ENCODE measurements at regions not wholly inside any gene's neighbourhood (a gene's known extent, or its start where the extent isn't known, plus 50 kb on each side); places are given as distances from the start of the nearest gene placed in this dataset.
"Not testable (repeated sequence)": the region's sequence is repeated elsewhere in the genome, so short reads cannot be mapped to it uniquely, and the experiment has no call there.

DNA sequence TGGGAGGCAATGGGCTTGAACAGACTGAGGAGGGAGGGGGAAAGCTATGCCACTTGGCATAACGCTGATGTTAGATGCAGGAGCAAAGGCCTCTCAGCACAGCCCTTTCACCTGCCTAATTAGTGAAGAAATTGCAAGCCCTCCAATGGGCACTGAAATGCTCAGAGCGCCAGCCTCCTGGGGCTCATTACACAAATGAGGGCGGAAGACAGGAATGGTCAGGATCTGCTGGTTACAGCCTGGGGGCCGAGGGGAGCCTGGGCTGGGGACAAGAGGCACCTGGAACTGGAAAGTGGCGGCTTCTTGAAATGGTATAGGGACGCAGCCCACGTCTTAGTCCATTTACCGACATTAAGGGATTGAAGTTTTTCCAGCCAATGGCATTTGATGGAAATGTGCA lies 50.2 kb upstream of the PLET1 start:
- no peak for DNase-seq

DNA sequence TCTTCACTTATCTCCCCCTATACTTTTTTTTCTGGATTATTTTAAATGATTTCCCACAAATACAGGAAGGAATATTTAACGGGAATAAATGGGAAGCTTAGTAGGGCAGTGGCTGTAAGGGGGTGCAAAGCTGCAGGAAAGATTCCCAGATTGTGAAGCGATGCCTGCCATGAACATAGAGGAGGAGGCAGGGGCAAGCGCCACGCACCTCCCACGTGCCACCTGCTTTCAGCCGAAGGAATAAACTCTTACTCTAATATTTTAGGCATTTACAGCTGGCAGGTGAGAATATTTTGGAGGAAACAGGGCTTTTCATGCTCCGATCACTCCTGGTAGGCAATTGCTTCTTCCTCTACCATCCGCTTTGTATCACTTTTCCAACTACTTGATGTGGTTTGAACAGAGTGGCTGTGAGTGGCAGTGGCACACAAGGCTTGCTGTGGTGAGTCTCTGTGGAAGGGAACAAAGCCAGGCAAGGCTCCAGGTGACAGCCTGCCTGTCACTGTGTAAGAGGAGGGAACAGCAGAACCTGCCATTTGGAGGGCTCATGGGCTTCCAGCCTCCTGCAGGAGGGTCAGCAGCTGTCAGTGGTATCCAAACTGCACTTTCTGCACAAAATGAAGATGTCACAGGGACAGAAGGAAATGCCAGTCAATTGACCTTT lies 54.5 kb upstream of the PLET1 start:
- DNase-seq, result no peak

DNA sequence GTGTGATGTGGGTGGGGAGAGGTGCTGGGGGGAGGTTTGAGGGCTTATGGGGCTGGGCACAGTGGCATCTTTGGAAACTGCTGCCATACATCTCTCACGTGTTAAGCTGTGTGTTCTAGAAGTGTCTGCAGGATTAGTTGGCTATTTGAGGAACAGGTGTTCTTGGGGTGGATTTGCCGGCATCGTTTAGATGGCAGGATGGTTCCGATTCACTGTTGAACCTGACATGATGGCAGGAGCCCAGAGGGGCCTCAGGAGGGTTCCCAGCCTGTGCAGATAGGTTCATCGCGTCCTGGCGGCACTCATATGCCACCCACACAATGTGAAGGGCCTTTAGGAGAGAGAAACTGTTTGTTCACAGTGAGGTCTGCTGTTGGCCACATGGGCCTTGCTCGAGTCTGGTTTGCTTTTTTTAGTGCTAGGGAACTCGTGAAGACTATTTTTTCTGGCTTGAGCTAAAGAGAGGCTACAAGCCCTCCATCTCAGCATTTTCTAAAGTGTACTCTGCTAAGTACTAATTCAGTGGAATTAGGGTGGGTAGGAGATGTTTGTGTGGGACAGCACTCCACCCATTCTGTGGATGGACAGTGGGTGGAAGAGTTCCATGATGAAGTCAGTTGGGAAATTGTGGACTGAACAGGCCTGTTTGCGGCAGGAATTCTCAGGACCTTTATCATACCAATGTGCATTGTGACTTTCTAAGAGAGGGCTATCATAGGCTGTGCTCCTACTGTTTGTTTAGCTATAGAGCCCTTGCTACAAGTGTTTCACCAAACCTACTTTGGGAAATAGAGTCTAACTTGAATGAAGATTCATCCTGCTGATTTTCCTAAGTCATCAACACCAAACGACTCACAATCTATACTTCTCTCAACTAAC lies 55.4 kb upstream of the PLET1 start:
- no peak for DNase-seq

DNA sequence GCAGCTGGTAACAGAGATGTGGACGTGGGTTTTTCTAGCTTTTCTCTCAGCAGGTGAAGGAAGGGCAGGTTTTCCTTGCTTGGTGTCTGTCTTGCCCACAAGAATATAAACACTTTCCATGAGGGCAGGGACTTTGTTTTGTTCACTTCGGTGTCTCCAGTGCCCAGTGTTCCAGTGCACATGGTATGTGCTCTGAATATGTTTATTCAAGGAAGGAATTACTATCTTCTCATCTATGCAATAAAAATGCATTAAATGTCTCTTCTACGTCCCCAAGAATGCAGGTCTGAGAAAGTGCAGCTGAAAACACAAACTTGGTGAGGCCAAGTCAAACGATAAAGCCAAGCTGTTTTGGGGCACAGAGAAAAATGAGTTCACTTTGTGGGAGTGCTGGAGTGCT lies 56.3 kb upstream of the PLET1 start:
- no peak for DNase-seq

- DNase-seq, result no peak
Measured at GRCh38 chr11:112318184-112318591, 57.5 kb upstream of the PLET1 start.

DNA sequence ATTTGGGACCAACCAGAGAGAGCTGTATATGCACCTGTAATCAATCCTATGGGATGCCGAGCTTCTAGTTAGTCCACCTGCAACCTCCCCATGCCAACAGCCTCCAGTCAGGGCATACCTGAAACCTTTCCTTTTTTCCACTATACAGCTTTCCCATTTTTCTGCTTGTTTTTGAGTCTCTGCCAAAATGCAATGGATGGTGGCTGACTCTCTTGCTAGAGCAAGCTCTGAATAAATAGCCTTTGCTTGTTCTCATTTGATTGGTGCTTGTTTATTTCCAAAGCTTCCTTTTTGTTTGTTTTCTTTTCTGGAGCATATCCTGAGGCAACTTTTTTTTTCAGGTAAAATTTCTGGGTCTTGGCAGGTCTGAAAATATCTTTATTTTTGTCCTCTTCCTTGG lies 58.0 kb upstream of the PLET1 start:
- no peak for DNase-seq

- no peak for DNase-seq
Measured at GRCh38 chr11:112320668-112321067, 60.0 kb upstream of the PLET1 start.

DNA sequence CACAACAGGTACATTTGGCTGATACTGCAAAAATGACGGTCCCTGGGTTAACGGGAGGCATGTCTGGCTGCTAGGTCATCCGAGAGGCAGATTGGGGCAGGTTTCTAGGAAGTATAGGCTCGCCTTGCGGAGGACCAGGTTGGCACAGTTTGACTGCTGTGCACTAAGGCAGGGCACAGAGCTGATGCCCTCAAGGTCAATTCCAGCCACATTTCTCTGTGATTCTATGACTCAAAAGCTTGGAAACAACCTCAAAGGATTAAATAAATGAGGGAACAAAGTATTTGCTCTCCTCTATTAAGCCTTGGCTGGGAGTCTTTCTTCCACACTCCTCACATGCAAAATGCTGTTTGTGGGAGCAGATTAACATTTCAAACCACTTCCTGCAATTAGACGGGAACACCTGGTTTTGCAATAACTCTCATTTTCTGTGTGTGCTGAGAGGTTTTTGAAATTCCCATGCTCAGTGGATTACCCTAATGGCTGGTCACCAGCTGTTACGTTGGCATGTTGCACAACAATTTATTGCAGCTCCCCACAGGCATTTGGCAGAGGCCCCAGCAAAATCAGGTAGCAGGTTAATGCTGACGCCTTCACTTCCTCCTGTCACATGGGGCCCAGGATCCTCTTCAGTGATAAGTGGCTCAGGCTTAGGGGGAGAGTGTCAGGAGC lies 61.0 kb upstream of the PLET1 start:
- no peak for DNase-seq

- no peak for DNase-seq
Measured at GRCh38 chr11:112322173-112322790, 61.6 kb upstream of the PLET1 start.

DNA sequence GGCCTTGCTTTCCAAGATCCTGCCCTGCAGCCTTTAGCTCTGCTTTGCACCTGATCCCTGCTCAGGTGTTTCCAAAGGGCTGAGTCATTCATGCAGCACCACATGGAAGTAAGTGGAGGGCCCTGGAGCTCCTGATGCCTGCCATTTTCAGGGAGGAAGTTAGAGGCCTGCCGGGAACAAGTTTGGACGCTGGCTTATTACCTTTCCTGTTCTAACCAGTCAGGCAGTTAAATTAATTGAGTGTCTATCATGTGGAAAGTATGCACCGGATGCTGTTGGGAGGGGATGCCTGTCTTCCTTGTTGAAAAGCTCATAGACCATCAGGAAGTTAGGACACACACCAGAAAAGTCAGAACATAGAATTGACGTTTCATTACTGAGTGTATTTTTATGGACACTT lies 73.7 kb upstream of the PLET1 start:
- DNase-seq, result no peak

GRCh38 chr11:112336356-112336886 lies 75.8 kb upstream of the PLET1 start:
- no peak for DNase-seq

- DNase-seq, result no peak
Measured at GRCh38 chr11:112339566-112339965, 78.9 kb upstream of the PLET1 start.

- no peak for DNase-seq
Measured at GRCh38 chr11:112343368-112344039, 82.8 kb upstream of the PLET1 start.

- DNase-seq, result no peak
Measured at GRCh38 chr11:112344040-112344413, 83.4 kb upstream of the PLET1 start.

- no peak for DNase-seq
Measured at GRCh38 chr11:112345166-112345565, 84.5 kb upstream of the PLET1 start.

- DNase-seq, result no peak
Measured at GRCh38 chr11:112345706-112346105, 85.0 kb upstream of the PLET1 start.

GRCh38 chr11:112346586-112346985 lies 85.9 kb upstream of the PLET1 start:
- DNase-seq, result no peak

- DNase-seq, result no peak
Measured at GRCh38 chr11:112348480-112349029, 87.9 kb upstream of the PLET1 start.

- not testable (repeated sequence) for DNase-seq
Measured at GRCh38 chr11:112351423-112351822, 90.8 kb upstream of the PLET1 start.

DNA sequence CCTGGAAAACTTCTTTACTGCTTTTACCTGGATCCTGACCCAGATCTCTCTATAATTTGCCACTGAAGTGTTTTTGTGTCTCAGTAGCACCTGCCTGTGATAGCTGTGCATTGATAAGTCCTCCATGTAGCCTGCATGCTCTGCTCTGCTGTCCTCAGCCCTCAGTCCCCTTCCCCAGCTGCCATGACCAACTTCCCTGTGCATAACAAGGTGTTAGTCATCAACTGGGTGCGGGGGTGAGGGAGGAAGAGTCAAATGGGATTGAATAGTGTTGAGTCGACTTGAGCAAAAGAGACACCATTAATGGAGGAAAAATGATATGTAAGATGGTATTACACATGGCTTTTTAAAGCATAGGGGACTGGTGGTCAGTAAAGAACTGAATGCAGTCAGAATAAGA lies 92.2 kb upstream of the PLET1 start:
- DNase-seq, result no peak

- DNase-seq, result no peak
Measured at GRCh38 chr11:112354364-112354763, 93.7 kb upstream of the PLET1 start.

DNA sequence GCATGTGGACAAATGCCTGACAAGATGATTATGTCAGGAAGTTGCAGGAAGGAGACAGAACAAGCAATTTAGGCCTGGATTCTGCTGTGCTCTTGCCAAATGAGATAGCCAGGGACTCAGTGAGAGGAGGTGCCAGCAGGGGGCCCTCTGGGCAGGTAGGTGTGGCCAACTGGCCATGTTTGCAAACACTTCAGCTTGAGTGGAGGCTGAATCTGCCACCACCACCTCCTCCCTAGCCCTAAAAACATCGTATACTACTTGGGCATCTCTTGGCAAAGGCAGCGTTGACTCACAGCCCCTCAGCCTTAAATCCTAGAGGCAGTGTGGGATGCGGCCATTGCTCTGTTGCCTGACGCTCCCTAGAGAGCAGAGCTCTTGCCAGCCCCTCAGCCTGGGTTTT lies 95.1 kb upstream of the PLET1 start:
- DNase-seq, result no peak
